ENCODE measurements at regions not wholly inside any gene's neighbourhood (a gene's known extent, or its start where the extent isn't known, plus 50 kb on each side); places are given as distances from the start of the nearest gene placed in this dataset.

DNA sequence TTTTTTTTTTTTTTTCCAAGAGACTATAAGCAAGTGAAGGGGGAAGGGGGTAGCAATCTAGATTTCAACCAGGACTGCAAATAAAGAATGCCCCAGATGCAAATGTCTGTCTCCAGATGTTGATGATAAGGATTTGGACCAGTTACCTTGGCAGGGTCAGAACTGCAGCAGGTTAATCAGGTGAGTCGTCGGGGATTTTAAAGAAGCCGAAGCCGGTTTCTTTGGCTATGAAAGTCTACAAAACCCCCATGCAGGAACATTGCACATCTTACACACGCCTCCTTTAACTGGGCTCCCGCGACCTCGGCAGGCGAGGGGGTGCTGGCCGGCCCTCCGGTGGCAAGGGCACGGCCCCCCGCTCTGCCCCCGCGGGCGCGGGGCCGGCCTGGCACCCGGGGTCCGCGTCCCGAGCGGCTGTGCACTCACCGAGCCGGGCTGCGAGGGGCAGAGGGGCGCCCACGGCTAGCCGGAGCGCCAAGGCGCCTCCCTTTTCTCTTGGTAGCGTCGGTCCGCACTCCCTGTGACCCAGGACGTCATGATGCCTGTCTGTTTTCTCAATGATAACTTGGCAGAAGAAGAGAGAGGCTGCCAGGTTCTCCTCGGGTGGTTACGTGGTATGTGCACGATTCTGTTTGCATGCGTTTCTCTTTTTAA is 366.3 kb upstream of the ESRRG start:
- 2% methylated on average over 39 of the region's 39 CpGs for whole genome bisulfite sequencing
- Histone ChIP-seq H3K4me1 (ENCODE audit: control insufficient read depth in 4 of 4, insufficient read depth in 4 of 4, low read length in 3 of 4) (peaks cover 3 to 7% (median 6%) of the 10 kb centered on the region in 4 donors), H3K9ac (ENCODE audit: low read depth in 1 of 2, low read length in 2 of 2) (no peak overlapping the region), H3K27ac (ENCODE audit: low read depth in 1 of 2, low read length in 2 of 2) (no peak overlapping the region), H3K9me3 (ENCODE audit: control insufficient read depth in 4 of 4, low read length in 3 of 4) (no peaks in the 10 kb centered on the region), H3K27me3 (ENCODE audit: control insufficient read depth in 4 of 4, insufficient read depth in 4 of 4, low read length in 3 of 4) (peaks cover 0 to 4% (median 0%) of the 10 kb centered on the region in 4 donors), H3K36me3 (ENCODE audit: control insufficient read depth in 4 of 4, insufficient read depth in 3 of 4, low read depth in 1 of 4, low read length in 3 of 4) (no peaks in the 10 kb centered on the region), H3K4me3 (ENCODE audit: low read depth in 1 of 3, low read length in 3 of 3) (peak overlapping the region in 2 of 3 donors; percentile 26 to 43)
- TF ChIP-seq FOXA2 (IDR thresholded peaks at IDR 0.05) (no peak), GABPA (IDR thresholded peaks at IDR 0.05 in 1 of 2, conservative IDR thresholded peaks at IDR 0.05 in 1 of 2) (no peak), ZBTB33 (IDR thresholded peaks at IDR 0.05) (no peak), HNF4G (IDR thresholded peaks at IDR 0.05) (no peak), RXRA (IDR thresholded peaks at IDR 0.05) (no peak), HNF4A (conservative IDR thresholded peaks at IDR 0.05) (no peak), YY1 (IDR thresholded peaks at IDR 0.05) (no peak), TAF1 (conservative IDR thresholded peaks at IDR 0.05) (no peak), JUND (IDR thresholded peaks at IDR 0.05) (no peak), FOXA1 (IDR thresholded peaks at IDR 0.05) (no peak), EGR1 (IDR thresholded peaks at IDR 0.05; ENCODE audit: low read depth in 2 of 2) (no peak), RAD21 (IDR thresholded peaks at IDR 0.05) (no peak), CTCF (IDR thresholded peaks at IDR 0.05; ENCODE audit: low read depth, low read length, missing input control) (no peak), SP1 (IDR thresholded peaks at IDR 0.05) (no peak)
- TF ChIP-seq, protein P1, sequence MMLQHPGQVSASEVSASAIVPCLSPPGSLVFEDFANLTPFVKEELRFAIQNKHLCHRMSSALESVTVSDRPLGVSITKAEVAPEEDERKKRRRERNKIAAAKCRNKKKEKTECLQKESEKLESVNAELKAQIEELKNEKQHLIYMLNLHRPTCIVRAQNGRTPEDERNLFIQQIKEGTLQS (IDR thresholded peaks at IDR 0.05), result no peak
- TF ChIP-seq, protein P2, sequence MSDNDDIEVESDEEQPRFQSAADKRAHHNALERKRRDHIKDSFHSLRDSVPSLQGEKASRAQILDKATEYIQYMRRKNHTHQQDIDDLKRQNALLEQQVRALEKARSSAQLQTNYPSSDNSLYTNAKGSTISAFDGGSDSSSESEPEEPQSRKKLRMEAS (IDR thresholded peaks at IDR 0.05), result no peak
- TF ChIP-seq, protein P3, sequence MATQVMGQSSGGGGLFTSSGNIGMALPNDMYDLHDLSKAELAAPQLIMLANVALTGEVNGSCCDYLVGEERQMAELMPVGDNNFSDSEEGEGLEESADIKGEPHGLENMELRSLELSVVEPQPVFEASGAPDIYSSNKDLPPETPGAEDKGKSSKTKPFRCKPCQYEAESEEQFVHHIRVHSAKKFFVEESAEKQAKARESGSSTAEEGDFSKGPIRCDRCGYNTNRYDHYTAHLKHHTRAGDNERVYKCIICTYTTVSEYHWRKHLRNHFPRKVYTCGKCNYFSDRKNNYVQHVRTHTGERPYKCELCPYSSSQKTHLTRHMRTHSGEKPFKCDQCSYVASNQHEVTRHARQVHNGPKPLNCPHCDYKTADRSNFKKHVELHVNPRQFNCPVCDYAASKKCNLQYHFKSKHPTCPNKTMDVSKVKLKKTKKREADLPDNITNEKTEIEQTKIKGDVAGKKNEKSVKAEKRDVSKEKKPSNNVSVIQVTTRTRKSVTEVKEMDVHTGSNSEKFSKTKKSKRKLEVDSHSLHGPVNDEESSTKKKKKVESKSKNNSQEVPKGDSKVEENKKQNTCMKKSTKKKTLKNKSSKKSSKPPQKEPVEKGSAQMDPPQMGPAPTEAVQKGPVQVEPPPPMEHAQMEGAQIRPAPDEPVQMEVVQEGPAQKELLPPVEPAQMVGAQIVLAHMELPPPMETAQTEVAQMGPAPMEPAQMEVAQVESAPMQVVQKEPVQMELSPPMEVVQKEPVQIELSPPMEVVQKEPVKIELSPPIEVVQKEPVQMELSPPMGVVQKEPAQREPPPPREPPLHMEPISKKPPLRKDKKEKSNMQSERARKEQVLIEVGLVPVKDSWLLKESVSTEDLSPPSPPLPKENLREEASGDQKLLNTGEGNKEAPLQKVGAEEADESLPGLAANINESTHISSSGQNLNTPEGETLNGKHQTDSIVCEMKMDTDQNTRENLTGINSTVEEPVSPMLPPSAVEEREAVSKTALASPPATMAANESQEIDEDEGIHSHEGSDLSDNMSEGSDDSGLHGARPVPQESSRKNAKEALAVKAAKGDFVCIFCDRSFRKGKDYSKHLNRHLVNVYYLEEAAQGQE (IDR thresholded peaks at IDR 0.05), result no peak
- DNase-seq (ENCODE audit: low spot score), result no peak
